ENCODE measurements at regions not wholly inside any gene's neighbourhood (a gene's known extent, or its start where the extent isn't known, plus 50 kb on each side); places are given as distances from the start of the nearest gene placed in this dataset.

GRCh38 chr14:101045511-101045910 lies 142.0 kb upstream of the RTL1 start:
- TF ChIP-seq, protein P1, sequence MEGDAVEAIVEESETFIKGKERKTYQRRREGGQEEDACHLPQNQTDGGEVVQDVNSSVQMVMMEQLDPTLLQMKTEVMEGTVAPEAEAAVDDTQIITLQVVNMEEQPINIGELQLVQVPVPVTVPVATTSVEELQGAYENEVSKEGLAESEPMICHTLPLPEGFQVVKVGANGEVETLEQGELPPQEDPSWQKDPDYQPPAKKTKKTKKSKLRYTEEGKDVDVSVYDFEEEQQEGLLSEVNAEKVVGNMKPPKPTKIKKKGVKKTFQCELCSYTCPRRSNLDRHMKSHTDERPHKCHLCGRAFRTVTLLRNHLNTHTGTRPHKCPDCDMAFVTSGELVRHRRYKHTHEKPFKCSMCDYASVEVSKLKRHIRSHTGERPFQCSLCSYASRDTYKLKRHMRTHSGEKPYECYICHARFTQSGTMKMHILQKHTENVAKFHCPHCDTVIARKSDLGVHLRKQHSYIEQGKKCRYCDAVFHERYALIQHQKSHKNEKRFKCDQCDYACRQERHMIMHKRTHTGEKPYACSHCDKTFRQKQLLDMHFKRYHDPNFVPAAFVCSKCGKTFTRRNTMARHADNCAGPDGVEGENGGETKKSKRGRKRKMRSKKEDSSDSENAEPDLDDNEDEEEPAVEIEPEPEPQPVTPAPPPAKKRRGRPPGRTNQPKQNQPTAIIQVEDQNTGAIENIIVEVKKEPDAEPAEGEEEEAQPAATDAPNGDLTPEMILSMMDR (IDR thresholded peaks at IDR 0.05), result no peak
- TF ChIP-seq EP300 (IDR thresholded peaks at IDR 0.05), result no peak
- no peak for TF ChIP-seq POLR2AphosphoS5 (IDR thresholded peaks at IDR 0.05)
- TF ChIP-seq POLR2A (IDR thresholded peaks at IDR 0.05), result no peak

Data from suprapubic skin (tissue), 4 donors.